HG03064 (cell line): ENCODE measurements at regions not wholly inside any gene's neighbourhood (a gene's known extent, or its start where the extent isn't known, plus 50 kb on each side); places are given as distances from the start of the nearest gene placed in this dataset.
A peak's percentile ranks its signal among the peaks of the same experiment; 100 is the strongest.
"Not testable (repeated sequence)": the region's sequence is repeated elsewhere in the genome, so short reads cannot be mapped to it uniquely, and the experiment has no call there.

Experiments
- ATAC-seq: cut with Tn5 transposase; IDR thresholded peaks from one replicate; pipeline ENCODE4 v1.9.1; 2021; ENCODE audit warnings: low read depth; ENCODE audit not compliant: unreplicated experiment

GRCh38 chr6:131488780-131489179 lies 84.2 kb upstream of the ARG1 start:
- ATAC-seq: no peak

GRCh38 chr6:131490441-131490840 lies 82.6 kb upstream of the ARG1 start:
- ATAC-seq: no peak

DNA sequence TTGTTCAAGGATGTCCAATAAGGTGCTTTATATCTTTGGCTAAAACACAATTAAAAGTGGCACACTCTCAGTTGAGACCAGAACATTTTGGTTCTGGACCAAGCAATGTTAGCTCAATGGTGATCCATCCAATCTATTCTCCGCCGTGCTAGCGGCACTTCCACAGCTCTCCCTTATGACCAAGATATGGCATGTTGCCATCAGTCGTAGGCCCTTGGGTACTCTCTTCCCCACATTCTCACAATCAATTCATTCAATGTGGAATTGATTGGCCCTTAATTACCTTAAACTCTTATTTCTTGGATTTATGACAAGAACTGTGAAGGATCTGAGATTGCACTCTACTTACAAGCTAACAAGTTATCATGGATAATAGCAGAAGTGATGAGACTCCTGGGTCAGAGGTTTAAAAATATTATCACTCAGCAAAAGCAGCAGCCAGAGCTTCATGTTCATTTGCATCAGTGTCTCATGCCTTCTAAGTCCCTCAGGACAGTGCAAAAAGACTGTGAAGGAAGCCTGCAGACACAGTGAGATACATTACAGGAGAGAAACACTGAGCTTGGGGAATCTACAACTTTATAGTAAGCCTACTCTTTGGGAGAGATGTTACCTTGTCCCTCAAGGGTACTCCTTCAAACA lies 80.0 kb upstream of the ARG1 start:
- ATAC-seq: no peak

DNA sequence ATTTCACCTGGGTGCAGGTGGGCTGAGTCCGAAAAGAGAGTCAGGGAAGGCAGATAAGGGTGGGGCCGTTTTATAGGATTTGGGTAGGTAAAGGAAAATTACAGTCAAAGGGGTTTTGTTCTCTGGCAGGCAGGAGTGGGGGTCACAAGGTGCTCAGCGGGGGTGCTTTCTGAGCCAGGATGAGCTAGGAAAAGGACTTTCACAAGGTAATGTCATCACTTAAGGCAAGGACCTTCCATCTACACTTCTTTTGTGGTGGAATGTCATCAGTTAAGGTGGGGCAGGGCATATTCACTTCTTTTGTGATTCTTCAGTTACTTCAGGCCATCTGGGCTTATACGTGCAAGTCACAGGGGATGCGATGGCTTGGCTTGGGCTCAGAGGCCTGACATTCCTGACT lies 68.6 kb upstream of the ARG1 start:
- ATAC-seq: not testable (repeated sequence)

DNA sequence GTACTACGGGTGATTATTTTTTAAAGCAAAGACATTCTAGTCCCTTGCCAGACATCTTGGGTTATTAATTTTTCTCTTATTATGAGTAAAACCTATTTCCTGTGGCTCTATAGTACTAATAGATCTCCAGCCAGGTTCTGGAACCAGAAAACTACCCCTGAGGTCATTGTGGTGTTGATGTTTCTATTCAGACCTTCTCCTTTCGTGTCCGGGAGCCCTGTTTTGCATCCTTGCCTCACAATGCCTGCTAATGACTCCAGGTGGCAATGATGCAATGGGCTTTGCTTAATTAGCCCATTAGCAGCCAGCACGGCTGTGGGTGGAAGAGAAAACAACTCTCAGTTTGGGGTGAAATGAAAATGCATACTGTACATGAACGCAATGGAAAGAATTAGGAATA lies 62.9 kb upstream of the ARG1 start:
- no peak for ATAC-seq

GRCh38 chr6:131510591-131510990 lies 62.4 kb upstream of the ARG1 start:
- ATAC-seq: no peak

GRCh38 chr6:131519670-131520436 lies 53.2 kb upstream of the ARG1 start:
- ATAC-seq: peak; percentile 98
